ENCODE measurements at regions not wholly inside any gene's neighbourhood (a gene's known extent, or its start where the extent isn't known, plus 50 kb on each side); places are given as distances from the start of the nearest gene placed in this dataset.
A peak's percentile ranks its signal among the peaks of the same experiment; 100 is the strongest.

GRCh38 chr7:52273685-52274610 is 761.5 kb upstream of the POM121L12 start:
- Mint-ChIP-seq H3K36me3 (ENCODE audit: low read depth) (no peaks in the 10 kb centered on the region), H3K27ac (peak overlapping the region; percentile 83), H3K27me3 (no peaks in the 10 kb centered on the region), H3K4me3 (peak overlapping the region; percentile 82), H3K4me1 (ENCODE audit: low read depth) (no peaks in the 10 kb centered on the region), H3K9me3 (peaks cover 6% of the 10 kb centered on the region)
- Histone ChIP-seq H3K9me3 (ENCODE audit: control insufficient read depth in 1 of 2, insufficient read depth in 1 of 2, low read length in 2 of 2) (peaks cover 3 to 32% of the 10 kb centered on the region in 2 experiments), H3K27ac (ENCODE audit: low read depth in 1 of 2, low read length in 2 of 2) (no peak overlapping the region), H3K4me1 (ENCODE audit: insufficient read depth, low read length) (no peaks in the 10 kb centered on the region), H3K4me3 (ENCODE audit: low read length) (peak overlapping the region; percentile 12), H3K36me3 (ENCODE audit: insufficient read depth, low read length) (no peaks in the 10 kb centered on the region), H3K27me3 (ENCODE audit: control insufficient read depth in 1 of 2, insufficient read depth in 2 of 2, low read length in 2 of 2) (no peaks in the 10 kb centered on the region)
- POLR2A ChIA-PET, result interaction anchor here (1.3 kb wide), 1 partner anchor 11 kb away, joined by 4 read pairs; no protein-coding TSS in a partner anchor
- CTCF ChIA-PET, result no interaction called here
- intact Hi-C loops (cut with DNase I, micrococcal nuclease), result no loop called here
- ATAC-seq (ENCODE audit: poor library complexity), result peak; percentile 83
- DNase-seq, result peak in 3 of 14 experiments; percentile 8 to 20 (median 17)
- TF ChIP-seq CTCF (IDR thresholded peaks at IDR 0.05), result no peak

GRCh38 chr7:52271703-52272102 is 763.7 kb upstream of the POM121L12 start:
- peaks cover 4% of the 10 kb centered on the region for H3K9me3 Mint-ChIP-seq
- no peak overlapping the region for H3K4me3 ChIP-seq (ENCODE audit: low read length)
- no peak for ATAC-seq (ENCODE audit: poor library complexity)
- ChIA-PET POLR2A (no interaction called here), CTCF (no interaction called here)
- intact Hi-C loops (cut with DNase I, micrococcal nuclease), result no loop called here
- no peak overlapping the region for H3K27ac Mint-ChIP-seq
- H3K36me3 Mint-ChIP-seq (ENCODE audit: low read depth), result no peaks in the 10 kb centered on the region
- no peak overlapping the region for H3K4me3 Mint-ChIP-seq
- no peaks in the 10 kb centered on the region for H3K27me3 ChIP-seq (ENCODE audit: control insufficient read depth in 1 of 2, insufficient read depth in 2 of 2, low read length in 2 of 2)
- H3K36me3 ChIP-seq (ENCODE audit: insufficient read depth, low read length), result no peaks in the 10 kb centered on the region
- H3K27ac ChIP-seq (ENCODE audit: low read depth in 1 of 2, low read length in 2 of 2), result no peak overlapping the region
- no peaks in the 10 kb centered on the region for H3K4me1 ChIP-seq (ENCODE audit: insufficient read depth, low read length)
- H3K9me3 ChIP-seq (ENCODE audit: control insufficient read depth in 1 of 2, insufficient read depth in 1 of 2, low read length in 2 of 2), result peaks cover 3 to 29% of the 10 kb centered on the region in 2 experiments
- H3K27me3 Mint-ChIP-seq, result no peaks in the 10 kb centered on the region
- no peak for TF ChIP-seq CTCF (IDR thresholded peaks at IDR 0.05)
- no peaks in the 10 kb centered on the region for H3K4me1 Mint-ChIP-seq (ENCODE audit: low read depth)
- DNase-seq, result no peak

GRCh38 chr7:52270301-52270700 is 765.1 kb upstream of the POM121L12 start:
- H3K4me1 ChIP-seq (ENCODE audit: insufficient read depth, low read length), result no peaks in the 10 kb centered on the region
- CTCF ChIA-PET, result no interaction called here
- no peak overlapping the region for H3K27ac Mint-ChIP-seq
- no peak for DNase-seq
- intact Hi-C loops (cut with DNase I, micrococcal nuclease), result no loop called here
- POLR2A ChIA-PET, result no interaction called here
- TF ChIP-seq CTCF (IDR thresholded peaks at IDR 0.05), result no peak
- no peak overlapping the region for H3K4me3 Mint-ChIP-seq
- ATAC-seq (ENCODE audit: poor library complexity), result no peak
- no peaks in the 10 kb centered on the region for H3K4me1 Mint-ChIP-seq (ENCODE audit: low read depth)
- H3K9me3 Mint-ChIP-seq, result no peaks in the 10 kb centered on the region
- H3K36me3 Mint-ChIP-seq (ENCODE audit: low read depth), result no peaks in the 10 kb centered on the region
- peaks cover 3 to 23% of the 10 kb centered on the region in 2 experiments for H3K9me3 ChIP-seq (ENCODE audit: control insufficient read depth in 1 of 2, insufficient read depth in 1 of 2, low read length in 2 of 2)
- no peaks in the 10 kb centered on the region for H3K36me3 ChIP-seq (ENCODE audit: insufficient read depth, low read length)
- no peak overlapping the region for H3K4me3 ChIP-seq (ENCODE audit: low read length)
- no peak overlapping the region for H3K27ac ChIP-seq (ENCODE audit: low read depth in 1 of 2, low read length in 2 of 2)
- no peaks in the 10 kb centered on the region for H3K27me3 ChIP-seq (ENCODE audit: control insufficient read depth in 1 of 2, insufficient read depth in 2 of 2, low read length in 2 of 2)
- no peaks in the 10 kb centered on the region for H3K27me3 Mint-ChIP-seq

Data from CD4-positive, alpha-beta T cell (primary cell).